HepG2 (cell line): ENCODE measurements at regions not wholly inside any gene's neighbourhood (a gene's known extent, or its start where the extent isn't known, plus 50 kb on each side); places are given as distances from the start of the nearest gene placed in this dataset.

Experiments
- ATAC-seq: fragments of 200-7000 bp; cut with Tn5 transposase; 3 replicates; pipeline ENCODE4 v1.9.1; 2020; ENCODE audit warnings: mild to moderate bottlenecking, moderate library complexity
- BruUV-seq: library from RNA; stranded (reverse); fragments of 400-500 nt; replicated peaks from 2 replicates; lab custom pipeline; 2021; lab: Mats Ljungman, UMichigan
- CTCF ChIA-PET: fragments of 300-600 bp; formaldehyde crosslinking; extraction: SDS; loops from one replicate; lab custom pipeline; 2021; ENCODE audit warnings: low total read pairs, inconsistent platforms, low intra/inter-chr PET ratio; lab: Yijun Ruan, JAX
- POLR2A ChIA-PET: fragments of 350-600 bp; sonication (Branson Sonifier 250); formaldehyde crosslinking; loops from one replicate; lab custom pipeline; 2020; ENCODE audit warnings: antibody characterized with exemption, inconsistent platforms; lab: Yijun Ruan, JAX
- DNase-seq: peaks from one replicate; pipeline ENCODE4 v3.0.0-alpha.2; 2015; ENCODE audit warnings: low spot score
- FAIRE-seq: peaks from 3 replicates; lab custom pipeline; 2011; peaks lifted over from hg19 to GRCh38; lab: Jason Lieb, UNC
- H2AFZ ChIP-seq: one replicate; pipeline ENCODE4 v1.6.1; 2011; ENCODE audit warnings: low read length, inconsistent platforms
- H3K27ac ChIP-seq: fragments of 300-600 bp; 3 replicates; pipeline ENCODE4 v1.8.0; 2011; ENCODE audit warnings: mixed run types, mild to moderate bottlenecking, mixed read lengths, low read length, inconsistent platforms; ENCODE audit not compliant: insufficient read depth; ENCODE audit errors: extremely low read length
- H3K27me3 ChIP-seq, 2 experiments: fragments of 200-600 bp in 1 of 2; 2 replicates in 1 of 2; 3 replicates in 1 of 2; pipeline versions ENCODE4 v1.6.0 to v1.8.0; 2011; ENCODE audit warnings: low read length in 2 of 2, mild to moderate bottlenecking in 2 of 2, moderate library complexity in 2 of 2, inconsistent platforms in 1 of 2; ENCODE audit not compliant: insufficient read depth in 2 of 2, control insufficient read depth in 1 of 2
- H3K36me3 ChIP-seq, 2 experiments: fragments of 200-600 bp in 1 of 2; replicated peaks in 1 of 2; 2 replicates in 1 of 2; 3 replicates in 1 of 2; pipeline versions ENCODE4 v1.5.1 to v1.8.0; 2011; ENCODE audit warnings: low read length in 2 of 2, inconsistent platforms in 1 of 2; ENCODE audit not compliant: insufficient read depth in 2 of 2, control insufficient read depth in 1 of 2
- H3K4me1 ChIP-seq: 2 replicates; pipeline ENCODE4 v1.5.1; 2012; ENCODE audit warnings: low read length, inconsistent platforms; ENCODE audit not compliant: insufficient read depth
- H3K4me2 ChIP-seq: 2 replicates; pipeline ENCODE4 v1.6.0; 2011; ENCODE audit warnings: low read depth, low read length, inconsistent platforms
- H3K4me3 ChIP-seq, 3 experiments: fragments of 200-600 bp in 1 of 3; sonication (generic), shearing (Covaris generic) in 1 of 3; replicated peaks in 1 of 3; 2 replicates each; pipeline ENCODE4 v1.5.1; 2011 to 2016; ENCODE audit warnings: low read length in 3 of 3, inconsistent platforms in 2 of 3, low read depth in 2 of 3, mild to moderate bottlenecking in 2 of 3, control low read depth in 1 of 3, mixed read lengths in 1 of 3; ENCODE audit not compliant: insufficient read depth in 1 of 3
- H3K79me2 ChIP-seq: one replicate; pipeline ENCODE4 v1.6.1; 2011; ENCODE audit warnings: low read length, inconsistent platforms; ENCODE audit not compliant: insufficient read depth
- H3K9ac ChIP-seq: 2 replicates; pipeline ENCODE4 v1.6.0; 2011; ENCODE audit warnings: mild to moderate bottlenecking, low read depth, low read length, inconsistent platforms; ENCODE audit not compliant: insufficient read depth
- H3K9me3 ChIP-seq: 2 replicates; pipeline ENCODE4 v1.5.1; 2012; ENCODE audit warnings: mild to moderate bottlenecking, low read length
- H4K20me1 ChIP-seq: 2 replicates; pipeline ENCODE4 v1.6.0; 2011; ENCODE audit warnings: inconsistent platforms, mild to moderate bottlenecking, low read length, moderate library complexity; ENCODE audit not compliant: insufficient read depth
- ASH2L ChIP-seq: fragments of 300-600, 200-600 bp; sonication (generic); IDR thresholded peaks from 2 replicates; pipeline ENCODE4 v1.7.0; 2017; ENCODE audit warnings: low read depth, mild to moderate bottlenecking, moderate library complexity, mixed read lengths, low read length; ENCODE audit not compliant: insufficient read length
- ATM ChIP-seq: fragments of 450-650 bp; IDR thresholded peaks from 2 replicates; pipeline ENCODE4 v1.7.1; 2017; ENCODE audit warnings: mild to moderate bottlenecking, borderline replicate concordance
- CENPT ChIP-seq: sonication (generic); formaldehyde crosslinking; IDR thresholded peaks from 2 replicates; pipeline ENCODE4 v1.8.0; 2022; ENCODE audit warnings: low read depth, mild to moderate bottlenecking, moderate library complexity, missing genetic modification reagents
- FOSL1 ChIP-seq: sonication (generic); formaldehyde crosslinking; IDR thresholded peaks from 2 replicates; pipeline ENCODE4 v1.9.0; 2021; ENCODE audit warnings: missing genetic modification reagents, borderline replicate concordance
- HNRNPL ChIP-seq: fragments of 200-400 bp; formaldehyde crosslinking; IDR thresholded peaks from 2 replicates; pipeline ENCODE4 v1.6.1; 2017; ENCODE audit warnings: mild to moderate bottlenecking, low read depth, low read length
- SP1 ChIP-seq, 2 experiments: fragments of 450-650 bp in 1 of 2; sonication (generic) in 1 of 2; formaldehyde crosslinking in 1 of 2; IDR thresholded peaks; 2 replicates each; pipeline versions ENCODE4 v1.4.0 to v1.6.1; 2016 to 2020; ENCODE audit warnings: missing genetic modification reagents in 1 of 2
- ZNF326 ChIP-seq: sonication (generic); formaldehyde crosslinking; IDR thresholded peaks from 2 replicates; pipeline ENCODE4 v1.4.0; 2020; ENCODE audit warnings: missing genetic modification reagents, borderline replicate concordance
- ZNF850 ChIP-seq: sonication (generic); formaldehyde crosslinking; conservative IDR thresholded peaks from 2 replicates; pipeline ENCODE4 v1.9.0; 2021; ENCODE audit warnings: mild to moderate bottlenecking, missing genetic modification reagents
- ZNF891 ChIP-seq: sonication (generic); formaldehyde crosslinking; IDR thresholded peaks from 2 replicates; pipeline ENCODE4 v1.5.0; 2020; ENCODE audit warnings: mild to moderate bottlenecking, missing genetic modification reagents
- ZSCAN9 ChIP-seq: IDR thresholded peaks from 2 replicates; pipeline ENCODE4 v1.6.1; 2016; ENCODE audit warnings: borderline replicate concordance
- WGBS: methylation state at CpG from one replicate; pipeline ENCODE4 v1.1.6; 2017; ENCODE audit warnings: low lambda C conversion rate; 5-methylcytosine and 5-hydroxymethylcytosine counted together
- in situ Hi-C: cut with HindIII; loops from 2 replicates; pipeline ENCODE4 v1.10.0; 2017; ENCODE audit warnings: low pct_unique_long_range_greater_than_20kb; ENCODE audit not compliant: extremely low pct_ligation_motif_present
- intact Hi-C: fragments of 100-400 bp; cut with micrococcal nuclease; formaldehyde crosslinking; loops from one replicate; pipeline ENCODE4 v1.10.0; 2022; ENCODE audit not compliant: unreplicated experiment
- TF ChIP-seq, protein P1 (sequence below): IDR thresholded peaks from 2 replicates; pipeline ENCODE4 v1.6.1; 2016; ENCODE audit warnings: low read depth, control low read depth

DNA sequence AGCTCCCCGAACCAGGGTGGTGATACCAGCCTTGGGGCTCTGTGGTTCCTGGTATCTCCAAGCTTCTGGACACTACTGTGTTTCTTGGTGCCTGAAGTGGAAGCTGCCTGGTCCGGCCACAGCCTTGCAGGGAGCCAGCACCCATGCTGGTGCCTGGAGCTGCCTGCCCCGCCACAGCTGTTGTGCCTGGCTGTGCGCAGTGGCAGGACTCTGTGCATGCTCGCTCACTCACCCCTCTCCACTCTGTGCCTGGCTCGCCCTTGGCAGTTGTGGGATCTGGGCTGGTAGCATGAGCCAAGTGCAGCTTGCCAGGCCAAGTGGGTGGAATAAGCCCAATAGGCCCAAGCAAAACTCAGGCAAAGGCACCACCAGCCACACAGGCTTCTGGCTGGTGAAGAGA lies 1225.3 kb downstream of the SLITRK5 start:
- H3K27me3 ChIP-seq: no peaks in the 10 kb centered on the region
- no peaks in the 10 kb centered on the region for H3K36me3 ChIP-seq
- DNase-seq (no peak), ATAC-seq (no peak), FAIRE-seq (no peak)
- TF ChIP-seq ASH2L (no peak), SP1 (IDR thresholded peaks at IDR 0.05) (no peak), SP1 (CRISPR knock-in tag; IDR thresholded peaks at IDR 0.05) (no peak), FOSL1 (CRISPR knock-in tag) (no peak), ATM (no peak), CENPT (CRISPR knock-in tag) (no peak), ZNF891 (CRISPR knock-in tag) (no peak), ZNF850 (no peak), ZNF326 (CRISPR knock-in tag) (no peak), ZSCAN9 (CRISPR knock-in tag) (no peak), HNRNPL (no peak)
- TF ChIP-seq, protein P1, sequence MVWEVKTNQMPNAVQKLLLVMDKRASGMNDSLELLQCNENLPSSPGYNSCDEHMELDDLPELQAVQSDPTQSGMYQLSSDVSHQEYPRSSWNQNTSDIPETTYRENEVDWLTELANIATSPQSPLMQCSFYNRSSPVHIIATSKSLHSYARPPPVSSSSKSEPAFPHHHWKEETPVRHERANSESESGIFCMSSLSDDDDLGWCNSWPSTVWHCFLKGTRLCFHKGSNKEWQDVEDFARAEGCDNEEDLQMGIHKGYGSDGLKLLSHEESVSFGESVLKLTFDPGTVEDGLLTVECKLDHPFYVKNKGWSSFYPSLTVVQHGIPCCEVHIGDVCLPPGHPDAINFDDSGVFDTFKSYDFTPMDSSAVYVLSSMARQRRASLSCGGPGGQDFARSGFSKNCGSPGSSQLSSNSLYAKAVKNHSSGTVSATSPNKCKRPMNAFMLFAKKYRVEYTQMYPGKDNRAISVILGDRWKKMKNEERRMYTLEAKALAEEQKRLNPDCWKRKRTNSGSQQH: no peak
- peaks cover 16% of the 10 kb centered on the region for H3K9me3 ChIP-seq
- H3K4me2 ChIP-seq: no peak overlapping the region
- ChIA-PET CTCF (no interaction called here), POLR2A (no interaction called here)
- H3K79me2 ChIP-seq: no peaks in the 10 kb centered on the region
- in situ Hi-C loops: no loop called here
- H3K4me3 ChIP-seq: no peak overlapping the region
- 0% methylated on average over 2 of the region's 6 CpGs for WGBS
- no peak overlapping the region for H3K27ac ChIP-seq
- H4K20me1 ChIP-seq: no peaks in the 10 kb centered on the region
- H3K4me1 ChIP-seq: no peaks in the 10 kb centered on the region
- H2AFZ ChIP-seq: no peak overlapping the region
- H3K9ac ChIP-seq: no peak overlapping the region
- intact Hi-C loops: no loop called here
- BruUV-seq: no TSS peak
